C4-2B (cell line): ENCODE measurements at regions not wholly inside any gene's neighbourhood (a gene's known extent, or its start where the extent isn't known, plus 50 kb on each side); places are given as distances from the start of the nearest gene placed in this dataset.
A peak's percentile ranks its signal among the peaks of the same experiment; 100 is the strongest.
"Not testable (repeated sequence)": the region's sequence is repeated elsewhere in the genome, so short reads cannot be mapped to it uniquely, and the experiment has no call there.

Experiments used
- H3K27ac ChIP-seq: fragments of 450-650 bp; 2 replicates; pipeline ENCODE4 v1.5.1; 2017
- ZFX ChIP-seq: fragments of 450-650 bp; IDR thresholded peaks from 2 replicates; pipeline ENCODE4 v1.6.1; 2017
- TF ChIP-seq, protein P1 (sequence below): fragments of 450-650 bp; conservative IDR thresholded peaks from 2 replicates; pipeline ENCODE4 v1.5.1; 2017; ENCODE audit warnings: mild to moderate bottlenecking

GRCh38 chr14:104401785-104402184 lies 177.8 kb upstream of the C14orf180 start:
- no peak for TF ChIP-seq ZFX
- TF ChIP-seq, protein P1, sequence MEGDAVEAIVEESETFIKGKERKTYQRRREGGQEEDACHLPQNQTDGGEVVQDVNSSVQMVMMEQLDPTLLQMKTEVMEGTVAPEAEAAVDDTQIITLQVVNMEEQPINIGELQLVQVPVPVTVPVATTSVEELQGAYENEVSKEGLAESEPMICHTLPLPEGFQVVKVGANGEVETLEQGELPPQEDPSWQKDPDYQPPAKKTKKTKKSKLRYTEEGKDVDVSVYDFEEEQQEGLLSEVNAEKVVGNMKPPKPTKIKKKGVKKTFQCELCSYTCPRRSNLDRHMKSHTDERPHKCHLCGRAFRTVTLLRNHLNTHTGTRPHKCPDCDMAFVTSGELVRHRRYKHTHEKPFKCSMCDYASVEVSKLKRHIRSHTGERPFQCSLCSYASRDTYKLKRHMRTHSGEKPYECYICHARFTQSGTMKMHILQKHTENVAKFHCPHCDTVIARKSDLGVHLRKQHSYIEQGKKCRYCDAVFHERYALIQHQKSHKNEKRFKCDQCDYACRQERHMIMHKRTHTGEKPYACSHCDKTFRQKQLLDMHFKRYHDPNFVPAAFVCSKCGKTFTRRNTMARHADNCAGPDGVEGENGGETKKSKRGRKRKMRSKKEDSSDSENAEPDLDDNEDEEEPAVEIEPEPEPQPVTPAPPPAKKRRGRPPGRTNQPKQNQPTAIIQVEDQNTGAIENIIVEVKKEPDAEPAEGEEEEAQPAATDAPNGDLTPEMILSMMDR, result no peak
- H3K27ac ChIP-seq, result no peak overlapping the region

- H3K27ac ChIP-seq, result not testable (repeated sequence)
Observed at GRCh38 chr14:104402303-104402702, 177.3 kb upstream of the C14orf180 start.

GRCh38 chr14:104403421-104404220 lies 175.9 kb upstream of the C14orf180 start:
- H3K27ac ChIP-seq, result no peak overlapping the region
- TF ChIP-seq ZFX, result no peak
- TF ChIP-seq, protein P1, result no peak

DNA sequence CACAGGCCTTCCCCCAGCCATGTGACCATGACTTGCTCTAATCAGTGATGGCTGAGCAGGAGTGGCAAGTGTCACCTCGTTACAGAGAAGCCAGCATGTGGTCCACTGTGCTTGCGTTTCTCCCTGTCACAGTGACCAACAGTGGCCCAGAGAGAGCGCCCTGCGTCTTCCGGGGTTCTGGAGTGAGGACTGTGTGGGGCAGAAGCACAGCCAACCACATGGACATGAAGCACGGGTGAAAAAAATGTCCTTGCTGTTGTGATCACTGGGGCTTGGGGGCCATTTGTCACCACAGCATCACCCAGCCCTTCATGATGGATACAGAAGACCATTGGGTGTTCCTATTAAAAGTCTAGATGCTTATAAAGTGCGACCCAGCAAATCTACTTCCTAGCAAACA lies 174.6 kb upstream of the C14orf180 start:
- H3K27ac ChIP-seq, result no peak overlapping the region; the same call in 1 of the 2 replicates
- TF ChIP-seq, protein P1, result no peak
- no peak for TF ChIP-seq ZFX

DNA sequence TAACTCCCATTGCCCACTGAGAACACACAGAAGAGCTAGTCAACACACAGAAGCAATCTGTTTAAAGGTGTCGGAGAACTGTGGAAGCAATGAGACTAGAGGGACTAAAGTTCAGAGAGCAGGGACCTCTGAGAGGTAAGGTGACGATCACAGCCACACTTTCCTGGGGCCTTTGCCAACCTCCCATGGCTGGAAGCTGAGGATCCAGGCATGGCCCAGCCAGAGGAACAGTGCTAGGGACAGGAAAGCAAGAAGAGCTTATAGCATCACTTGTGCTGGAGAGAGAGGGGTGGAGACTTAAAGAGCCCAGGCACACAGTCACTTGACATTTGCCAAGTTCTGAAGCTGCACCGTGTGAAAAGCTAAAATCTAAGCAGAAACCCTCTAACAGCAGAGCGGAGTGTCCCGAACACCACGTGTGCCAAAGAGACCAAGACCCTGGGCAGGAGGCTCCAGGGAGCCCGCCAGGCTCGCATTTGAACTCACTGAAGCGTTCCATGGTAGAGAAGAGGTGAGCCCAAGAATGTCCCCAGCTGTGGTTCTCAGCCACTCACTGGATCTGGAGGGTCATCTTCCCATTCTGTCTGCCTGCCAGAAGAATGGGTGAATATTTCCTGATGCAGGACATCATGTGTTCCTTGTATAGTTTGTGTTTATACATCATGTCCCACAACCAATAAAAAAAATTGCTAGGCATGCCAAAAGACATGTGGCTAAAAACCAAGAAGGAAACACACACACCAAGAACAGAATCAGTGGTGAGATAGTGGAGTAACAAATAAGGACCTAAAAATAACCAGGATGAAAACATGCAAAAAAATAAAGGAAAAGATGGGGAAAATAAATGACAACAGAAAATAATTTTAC lies 174.0 kb upstream of the C14orf180 start:
- TF ChIP-seq, protein P1, result no peak
- no peak for TF ChIP-seq ZFX
- H3K27ac ChIP-seq, result peak overlapping the region; percentile 16; the same call in 1 of the 2 replicates

DNA sequence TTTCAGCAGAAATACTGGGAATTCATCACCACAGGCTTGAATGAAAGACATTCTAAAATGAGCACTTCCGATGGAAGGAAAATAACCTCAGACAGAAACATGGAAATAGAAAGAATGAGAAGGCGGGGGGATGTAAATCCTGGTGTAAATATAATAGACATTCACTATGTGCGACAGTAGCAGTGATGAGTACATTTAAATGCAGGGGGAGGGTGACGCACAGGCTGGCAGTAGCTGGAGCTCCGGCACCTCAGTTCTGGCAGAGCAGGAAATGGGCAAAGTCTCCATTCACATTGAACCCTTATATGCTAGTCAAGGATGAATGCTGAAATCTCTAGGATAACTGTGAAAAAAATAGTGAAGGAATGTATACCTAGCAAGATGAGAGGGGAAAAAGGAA lies 172.7 kb upstream of the C14orf180 start:
- no peak overlapping the region for H3K27ac ChIP-seq
- TF ChIP-seq ZFX, result no peak

DNA sequence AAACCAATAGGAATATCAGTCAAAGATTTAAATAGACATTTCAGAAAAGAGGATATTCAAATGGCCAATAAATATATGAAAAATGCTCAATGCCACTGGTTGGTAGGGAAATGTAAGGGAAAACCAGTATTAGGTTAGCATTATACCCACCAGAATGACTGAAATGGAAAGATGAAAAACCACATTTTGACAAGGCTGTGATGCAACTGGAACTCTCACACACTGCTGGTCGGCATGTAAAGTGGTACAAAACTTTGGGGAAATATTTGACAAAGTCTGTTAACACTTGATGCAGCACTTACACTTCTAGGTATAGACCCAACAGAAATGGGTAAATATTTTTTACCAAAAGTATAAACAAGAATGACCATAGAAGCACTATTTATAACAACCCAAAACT lies 163.2 kb upstream of the C14orf180 start:
- H3K27ac ChIP-seq, result no peak overlapping the region

More for the DNA sequence above, 163.2 kb upstream of the C14orf180 start:
- TF ChIP-seq ZFX, result no peak
- TF ChIP-seq, protein P1, result no peak
